Prostate gland (tissue), 2 donors: ENCODE measurements at regions not wholly inside any gene's neighbourhood (a gene's known extent, or its start where the extent isn't known, plus 50 kb on each side); places are given as distances from the start of the nearest gene placed in this dataset.

Experiments used
- DNase-seq: peaks from one replicate; pipeline ENCODE4 v3.0.0-alpha.2; 2019; ENCODE audit warnings: low spot score
- H3K27ac ChIP-seq, 2 donors: fragments of 200-600 bp; sonication (generic); 2 replicates each; pipeline ENCODE4 v1.5.1; 2017 to 2019
- H3K27me3 ChIP-seq: fragments of 200-600 bp; sonication (generic); replicated peaks from 2 replicates; pipeline ENCODE4 v1.5.1; 2019; ENCODE audit not compliant: insufficient read depth
- H3K36me3 ChIP-seq, 2 donors: fragments of 200-600 bp; sonication (generic); 1 replicate in 1 of 2; 2 replicates in 1 of 2; pipeline versions ENCODE4 v1.5.1 to v1.8.1; 2017 to 2019
- H3K4me1 ChIP-seq: fragments of 200-600 bp; sonication (generic); replicated peaks from 2 replicates; pipeline ENCODE4 v1.5.1; 2019
- H3K4me3 ChIP-seq, 2 donors: fragments of 200-600 bp; sonication (generic); 2 replicates each; pipeline ENCODE4 v1.5.1; 2017 to 2019
- H3K9me3 ChIP-seq: fragments of 200-600 bp; sonication (generic); 2 replicates; pipeline ENCODE4 v1.5.1; 2017
- CTCF ChIP-seq, 4 experiments: fragments of 200-600 bp in 2 of 4; fragments of 450-650 bp in 2 of 4; sonication (generic) in 2 of 4; IDR thresholded peaks; 1 replicate in 3 of 4; 2 replicates in 1 of 4; pipeline ENCODE4 v1.5.1; 2016 to 2019; ENCODE audit warnings: antibody characterized with exemption in 4 of 4, mild to moderate bottlenecking in 2 of 4, moderate library complexity in 2 of 4
- POLR2A ChIP-seq: fragments of 450-650 bp; IDR thresholded peaks from one replicate; pipeline ENCODE4 v1.6.1; 2016; ENCODE audit warnings: antibody characterized with exemption, mild to moderate bottlenecking
- POLR2AphosphoS5 ChIP-seq: sonication (generic); formaldehyde crosslinking; IDR thresholded peaks from one replicate; pipeline ENCODE4 v1.6.1; 2017; ENCODE audit warnings: antibody characterized with exemption
- WGBS: methylation state at CpG from one replicate; pipeline ENCODE4 v1.1.5; 2018; 5-methylcytosine and 5-hydroxymethylcytosine counted together
- intact Hi-C: fragments of 100-400 bp; cut with DNase I; formaldehyde crosslinking; loops from one replicate; pipeline ENCODE4 v1.14.2; 2022

GRCh38 chr3:162436826-162437225, 940.2 kb downstream of the OTOL1 start:
- Histone ChIP-seq H3K4me1 (no peaks in the 10 kb centered on the region), H3K4me3 (no peak overlapping the region), H3K27ac (no peak overlapping the region), H3K36me3 (no peaks in the 10 kb centered on the region), H3K27me3 (no peaks in the 10 kb centered on the region), H3K9me3 (no peaks in the 10 kb centered on the region)
- no peak for DNase-seq
- intact Hi-C loops, result no loop called here
- TF ChIP-seq POLR2AphosphoS5 (no peak), CTCF (IDR thresholded peaks at IDR 0.05) (no peak), POLR2A (no peak)
- WGBS, result 84% methylated on average over 2 of the region's 2 CpGs

- DNase-seq, result no peak
- H3K9me3 ChIP-seq, result no peaks in the 10 kb centered on the region
- H3K4me1 ChIP-seq, result no peaks in the 10 kb centered on the region
- intact Hi-C loops, result no loop called here
- no peak overlapping the region for H3K27ac ChIP-seq
- H3K27me3 ChIP-seq, result no peaks in the 10 kb centered on the region
- 81% methylated on average over 3 of the region's 3 CpGs for WGBS
- TF ChIP-seq POLR2A (no peak), POLR2AphosphoS5 (no peak), CTCF (IDR thresholded peaks at IDR 0.05) (no peak)
- H3K4me3 ChIP-seq, result no peak overlapping the region
- no peaks in the 10 kb centered on the region for H3K36me3 ChIP-seq
Measured at GRCh38 chr3:162437480-162437879, 940.9 kb downstream of the OTOL1 start.

- WGBS, result 88% methylated on average over 1 of the region's 1 CpG
- Histone ChIP-seq H3K4me1 (no peaks in the 10 kb centered on the region), H3K36me3 (no peaks in the 10 kb centered on the region), H3K4me3 (no peak overlapping the region), H3K9me3 (no peaks in the 10 kb centered on the region), H3K27ac (no peak overlapping the region), H3K27me3 (no peaks in the 10 kb centered on the region)
- intact Hi-C loops, result no loop called here
- TF ChIP-seq POLR2AphosphoS5, result no peak
- no peak for TF ChIP-seq CTCF (IDR thresholded peaks at IDR 0.05)
- no peak for TF ChIP-seq POLR2A
- DNase-seq, result no peak
Measured at GRCh38 chr3:162441716-162442115, 945.1 kb downstream of the OTOL1 start.

GRCh38 chr3:162443376-162443775, 946.8 kb downstream of the OTOL1 start:
- Histone ChIP-seq H3K27ac (no peak overlapping the region), H3K9me3 (no peaks in the 10 kb centered on the region), H3K4me1 (no peaks in the 10 kb centered on the region), H3K36me3 (no peaks in the 10 kb centered on the region), H3K4me3 (no peak overlapping the region), H3K27me3 (no peaks in the 10 kb centered on the region)
- no peak for DNase-seq
- intact Hi-C loops, result no loop called here
- TF ChIP-seq POLR2A (no peak), CTCF (IDR thresholded peaks at IDR 0.05) (no peak), POLR2AphosphoS5 (no peak)

- no peak overlapping the region for H3K4me3 ChIP-seq
- H3K27ac ChIP-seq, result no peak overlapping the region
- no peak for DNase-seq
- no peaks in the 10 kb centered on the region for H3K36me3 ChIP-seq
- no peaks in the 10 kb centered on the region for H3K9me3 ChIP-seq
- H3K4me1 ChIP-seq, result no peaks in the 10 kb centered on the region
- no peak for TF ChIP-seq POLR2A
- TF ChIP-seq POLR2AphosphoS5, result no peak
- no peak for TF ChIP-seq CTCF (IDR thresholded peaks at IDR 0.05)
- intact Hi-C loops, result no loop called here
- no peaks in the 10 kb centered on the region for H3K27me3 ChIP-seq
- 71% methylated on average over 2 of the region's 2 CpGs for whole genome bisulfite sequencing
Measured at GRCh38 chr3:162468791-162469190, 972.2 kb downstream of the OTOL1 start.
